HG02763 (cell line): ENCODE measurements at regions not wholly inside any gene's neighbourhood (a gene's known extent, or its start where the extent isn't known, plus 50 kb on each side); places are given as distances from the start of the nearest gene placed in this dataset.
"Not testable (repeated sequence)": the region's sequence is repeated elsewhere in the genome, so short reads cannot be mapped to it uniquely, and the experiment has no call there.

Experiments
- ATAC-seq: cut with Tn5 transposase; IDR thresholded peaks from one replicate; pipeline ENCODE4 v1.9.1; 2021; ENCODE audit warnings: mild to moderate bottlenecking, moderate library complexity; ENCODE audit not compliant: unreplicated experiment

GRCh38 chr9:102740578-102740977, 254.6 kb upstream of the CYLC2 start:
- no peak for ATAC-seq

- ATAC-seq = no peak
Measured at GRCh38 chr9:102728946-102729345, 266.2 kb upstream of the CYLC2 start.

GRCh38 chr9:102714184-102714583, 280.9 kb upstream of the CYLC2 start:
- ATAC-seq = no peak

GRCh38 chr9:102712910-102713309, 282.2 kb upstream of the CYLC2 start:
- ATAC-seq = not testable (repeated sequence)

GRCh38 chr9:102700936-102701335, 294.2 kb upstream of the CYLC2 start:
- no peak for ATAC-seq

- no peak for ATAC-seq
Measured at GRCh38 chr9:102669220-102669619, 325.9 kb upstream of the CYLC2 start.

GRCh38 chr9:102652471-102652870, 342.7 kb upstream of the CYLC2 start:
- no peak for ATAC-seq

GRCh38 chr9:102650896-102651295, 344.2 kb upstream of the CYLC2 start:
- ATAC-seq = no peak

GRCh38 chr9:102642651-102643050, 352.5 kb upstream of the CYLC2 start:
- no peak for ATAC-seq

- ATAC-seq = peak; percentile 47
Measured at GRCh38 chr9:102631559-102631958, 363.6 kb upstream of the CYLC2 start.

- no peak for ATAC-seq
Measured at GRCh38 chr9:102609461-102609860, 385.7 kb upstream of the CYLC2 start.

- ATAC-seq = not testable (repeated sequence)
Measured at GRCh38 chr9:102603198-102604195, 391.6 kb upstream of the CYLC2 start.

GRCh38 chr9:102594241-102594640, 400.9 kb upstream of the CYLC2 start:
- no peak for ATAC-seq

GRCh38 chr9:102587281-102587680, 407.9 kb upstream of the CYLC2 start:
- no peak for ATAC-seq

- ATAC-seq = no peak
Measured at GRCh38 chr9:102569436-102569835, 425.7 kb upstream of the CYLC2 start.

- ATAC-seq = no peak
Measured at GRCh38 chr9:102551346-102551745, 443.8 kb upstream of the CYLC2 start.

- ATAC-seq = no peak
Measured at GRCh38 chr9:102550886-102551285, 444.2 kb upstream of the CYLC2 start.

GRCh38 chr9:102550266-102550665, 444.9 kb upstream of the CYLC2 start:
- no peak for ATAC-seq

GRCh38 chr9:102534031-102534430, 461.1 kb upstream of the CYLC2 start:
- ATAC-seq = no peak

GRCh38 chr9:102521097-102521755, 473.9 kb upstream of the CYLC2 start:
- ATAC-seq = no peak

- ATAC-seq = no peak
Measured at GRCh38 chr9:102519423-102519822, 475.7 kb upstream of the CYLC2 start.

GRCh38 chr9:102518324-102518723, 476.8 kb upstream of the CYLC2 start:
- ATAC-seq = no peak
